ENCODE measurements at regions not wholly inside any gene's neighbourhood (a gene's known extent, or its start where the extent isn't known, plus 50 kb on each side); places are given as distances from the start of the nearest gene placed in this dataset.

DNA sequence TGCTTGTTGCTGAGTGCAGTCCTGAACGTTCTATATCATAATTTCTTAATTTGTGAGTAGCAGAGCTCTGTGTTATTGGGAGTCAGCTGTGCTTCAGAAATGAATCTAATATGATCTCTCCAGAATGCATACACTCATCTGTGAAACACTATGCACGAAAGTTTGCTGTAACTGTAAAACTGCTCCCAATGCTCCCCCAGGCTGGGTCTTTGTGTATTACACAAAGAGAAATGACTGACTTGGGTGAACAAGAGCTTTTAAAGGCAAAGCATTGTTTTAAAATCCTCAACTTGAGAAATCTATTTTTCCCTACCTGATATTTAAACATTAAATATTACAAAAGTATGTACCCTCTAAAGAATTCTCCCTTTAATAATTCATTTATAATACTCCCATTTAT, 636.7 kb upstream of the KIF2B start:
- no peak for DNase-seq (ENCODE audit: low read depth)

DNA sequence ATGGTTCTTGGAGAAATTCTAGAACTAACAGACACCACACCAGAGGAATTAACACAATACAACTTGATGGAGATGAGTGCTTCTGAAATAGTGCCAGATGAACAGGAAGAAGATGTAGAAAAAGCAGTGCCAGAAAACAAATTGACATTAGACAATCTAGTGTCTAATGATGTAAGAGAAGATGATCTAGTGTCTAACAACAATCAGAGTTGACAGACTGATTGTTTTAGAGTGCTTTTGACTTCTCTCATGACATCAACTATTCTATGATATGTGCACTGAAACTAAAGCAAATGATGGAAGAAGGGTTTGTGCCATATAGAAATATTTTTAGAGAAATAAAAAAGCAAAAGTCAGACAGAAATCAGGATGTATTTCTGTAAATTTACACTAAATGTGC, 646.1 kb upstream of the KIF2B start:
- no peak for DNase-seq (ENCODE audit: low read depth)

DNA sequence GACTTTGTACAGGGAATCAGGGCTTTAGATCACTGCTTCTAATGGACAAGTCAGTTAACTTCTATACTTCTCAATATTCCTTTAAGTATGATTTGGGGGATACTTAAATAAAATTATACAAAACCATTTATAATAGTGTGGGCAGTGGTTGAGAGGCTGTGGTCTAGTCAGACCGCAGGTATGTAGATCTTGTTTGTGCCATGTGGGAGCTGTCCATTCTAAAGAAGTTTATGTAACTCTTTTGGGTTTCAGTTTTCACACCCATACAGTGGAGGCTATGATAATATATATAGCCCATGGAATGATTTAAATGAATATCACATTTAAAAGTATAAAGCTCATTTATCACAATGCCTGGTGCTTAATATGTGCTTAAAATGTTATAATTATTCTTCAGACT, 654.3 kb upstream of the KIF2B start:
- DNase-seq (ENCODE audit: low read depth): no peak

DNA sequence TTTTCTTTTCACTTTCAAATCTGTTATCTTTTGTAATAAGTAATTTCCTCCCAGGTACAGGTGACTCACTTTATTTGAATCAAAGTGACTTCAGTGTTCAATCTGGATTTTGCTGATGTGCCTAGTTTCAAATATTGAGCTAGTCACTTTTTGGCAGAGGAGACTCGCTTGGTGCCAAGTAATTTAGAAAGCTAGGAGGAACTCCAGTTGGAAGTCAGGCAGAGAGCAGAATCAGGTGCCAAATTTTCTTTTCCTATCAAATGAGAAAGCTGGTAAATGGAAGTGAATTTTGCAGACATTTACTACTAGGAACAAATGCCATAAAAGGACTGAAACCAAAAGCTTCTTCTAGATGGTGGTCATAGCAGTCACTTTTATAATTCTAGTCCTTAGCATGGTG, 656.0 kb upstream of the KIF2B start:
- DNase-seq (ENCODE audit: low read depth): no peak

DNA sequence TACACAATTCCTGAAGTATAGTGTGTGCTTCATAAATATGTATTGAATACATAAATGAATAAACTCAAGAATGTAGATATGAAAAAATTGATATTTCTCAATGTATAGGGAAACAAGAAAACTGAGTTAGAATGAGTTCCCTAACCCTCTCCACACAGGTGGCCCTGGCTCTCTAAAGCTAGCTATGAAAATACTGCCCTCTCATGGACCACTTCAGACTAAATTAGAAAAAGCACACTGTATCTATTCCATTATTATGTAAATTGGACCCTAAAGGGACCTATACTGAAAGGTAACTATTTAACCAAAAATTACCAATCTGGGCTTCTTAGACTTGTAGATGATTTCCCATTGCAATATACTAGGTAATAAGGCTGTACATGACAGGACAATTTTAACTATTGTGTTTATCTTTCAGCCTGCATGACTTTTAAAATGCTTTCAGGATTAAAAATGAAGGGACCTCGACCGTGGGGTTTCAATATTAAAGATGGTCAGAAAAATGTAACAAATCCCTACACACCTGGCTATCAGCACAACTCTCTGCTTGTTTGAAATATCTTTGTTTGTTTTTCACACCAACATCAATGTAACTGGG, 672.5 kb upstream of the KIF2B start:
- no peak for DNase-seq (ENCODE audit: low read depth)

DNA sequence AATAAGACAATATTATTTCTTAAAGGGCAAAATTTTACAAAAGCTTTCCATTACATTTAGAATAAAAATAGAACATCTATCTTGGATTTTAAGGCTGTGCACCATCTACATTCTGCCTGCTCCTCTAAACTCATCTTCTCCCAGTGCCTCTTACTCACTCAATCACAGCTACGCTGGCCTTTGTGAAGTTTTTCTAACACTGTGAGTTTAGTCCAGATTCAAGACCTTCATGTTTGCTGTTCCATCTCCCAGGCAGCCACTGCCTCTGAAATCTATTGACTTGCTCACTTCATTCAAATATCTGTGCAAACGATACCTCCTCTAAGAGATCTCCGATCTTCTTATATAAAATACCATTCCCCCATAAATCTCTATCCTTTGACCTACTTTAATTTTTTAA, 673.4 kb upstream of the KIF2B start:
- DNase-seq (ENCODE audit: low read depth): no peak

DNA sequence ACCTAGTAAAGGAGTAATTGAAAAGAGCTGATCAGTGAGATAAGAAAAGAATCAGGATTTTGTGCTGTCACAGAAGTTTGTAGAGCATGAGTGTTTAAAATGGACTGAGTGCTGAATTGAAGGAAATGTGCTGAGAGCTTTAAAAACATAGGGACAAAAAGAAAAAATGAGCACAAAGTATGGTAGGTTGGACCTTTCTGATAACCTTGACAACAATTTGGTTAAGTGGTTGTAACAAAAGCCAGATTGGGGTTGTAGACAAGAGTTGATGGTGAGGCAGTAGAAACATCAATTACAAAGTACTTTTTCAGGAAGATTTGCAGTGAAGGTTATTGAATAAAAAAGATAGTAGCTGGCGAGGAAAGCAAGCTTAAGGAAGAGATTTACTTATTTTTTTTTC, 674.7 kb upstream of the KIF2B start:
- DNase-seq (ENCODE audit: low read depth): no peak

DNA sequence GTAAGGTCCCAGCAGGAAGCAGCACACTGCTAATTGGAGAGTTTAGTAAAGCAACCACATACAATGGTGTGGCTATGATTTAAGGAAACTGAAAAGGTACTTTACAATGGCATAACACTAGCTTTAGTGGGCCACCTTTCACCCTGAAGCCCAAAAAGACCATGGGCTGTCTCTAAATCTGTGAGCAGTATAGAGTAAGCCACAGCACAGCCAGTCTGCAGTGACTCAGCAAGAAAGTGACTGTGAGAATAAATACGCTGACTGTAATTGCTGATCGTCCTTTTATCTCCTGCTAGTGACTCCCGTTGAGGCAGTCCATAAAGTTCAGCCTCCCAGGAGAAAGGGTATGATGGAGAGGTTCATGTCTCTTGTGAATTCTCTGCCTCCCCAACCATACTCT, 679.8 kb upstream of the KIF2B start:
- no peak for DNase-seq (ENCODE audit: low read depth)

DNA sequence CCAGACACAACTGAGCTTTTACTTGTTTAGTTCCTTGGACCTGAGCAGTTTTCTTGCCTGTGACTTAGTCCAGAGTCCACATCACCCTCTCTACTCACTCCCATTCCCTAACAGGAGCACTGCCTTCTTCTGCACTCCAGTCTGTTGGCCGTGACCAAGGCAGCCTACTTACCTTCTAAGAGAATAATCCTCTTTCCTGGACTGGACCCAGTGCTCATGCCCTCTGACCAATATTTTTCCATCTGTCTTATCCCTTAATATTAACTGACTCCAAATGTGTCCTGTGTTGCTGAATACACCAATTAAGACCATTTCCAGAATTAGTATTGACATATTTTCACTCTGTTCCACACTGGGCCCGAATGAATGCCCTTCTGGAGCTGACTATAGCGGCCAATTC, 681.0 kb upstream of the KIF2B start:
- DNase-seq (ENCODE audit: low read depth): no peak

DNA sequence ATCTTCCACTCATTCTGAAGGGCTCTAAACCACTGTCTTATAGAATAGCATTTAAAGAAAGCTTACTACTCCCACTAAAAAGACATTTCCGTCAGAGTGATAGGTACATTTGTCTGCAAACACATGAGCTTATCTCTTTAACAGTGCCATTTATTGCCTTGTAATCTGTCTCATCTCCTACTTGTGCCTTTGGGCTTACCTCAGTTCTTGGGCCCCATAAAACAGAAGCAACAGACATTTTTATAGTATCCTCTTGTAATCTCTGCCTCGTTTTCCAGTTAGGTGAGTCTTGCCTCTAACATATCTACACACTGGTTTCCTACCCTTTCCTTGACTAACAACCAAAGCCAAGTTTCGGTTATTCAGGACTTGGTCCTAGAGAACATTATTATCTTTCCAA, 681.4 kb upstream of the KIF2B start:
- no peak for DNase-seq (ENCODE audit: low read depth)

DNA sequence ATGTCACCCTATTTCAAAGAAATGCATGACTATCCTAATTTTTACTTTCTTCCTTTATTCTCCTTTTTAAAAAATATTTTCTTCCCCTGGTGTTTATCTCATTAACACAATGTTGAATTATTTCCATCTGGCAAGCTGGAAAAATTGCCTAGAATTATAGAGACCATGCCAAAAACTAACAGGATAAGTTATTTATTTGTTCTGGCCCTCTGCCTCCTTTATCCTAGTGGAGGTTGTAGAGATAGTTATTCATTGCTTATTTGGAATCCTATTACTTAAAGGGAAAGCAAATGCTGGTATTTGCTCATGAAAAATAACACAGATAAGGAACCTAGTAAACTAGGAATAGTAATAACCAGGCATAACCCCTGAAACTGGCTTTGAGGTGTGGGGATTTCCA, 684.9 kb upstream of the KIF2B start:
- DNase-seq (ENCODE audit: low read depth): no peak

DNA sequence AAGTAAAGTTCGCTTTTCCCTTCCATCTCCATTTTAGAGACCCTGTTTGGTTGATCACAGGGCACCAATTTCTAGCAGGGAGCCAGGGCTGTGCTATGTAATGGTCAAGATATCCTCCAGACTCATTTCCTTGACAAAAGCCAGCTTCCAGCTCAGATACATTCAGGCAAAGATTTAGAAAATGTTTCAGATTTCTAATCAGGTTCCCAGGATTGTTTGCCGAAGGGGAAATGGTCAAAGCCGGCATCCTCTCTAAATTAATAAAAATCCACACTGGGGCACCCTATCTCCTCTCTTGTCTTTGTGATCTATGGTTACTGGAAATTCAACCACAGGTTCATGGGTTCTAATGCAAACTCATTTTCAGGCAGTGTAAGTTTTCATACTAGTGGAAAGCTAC, 686.8 kb upstream of the KIF2B start:
- no peak for DNase-seq (ENCODE audit: low read depth)

DNA sequence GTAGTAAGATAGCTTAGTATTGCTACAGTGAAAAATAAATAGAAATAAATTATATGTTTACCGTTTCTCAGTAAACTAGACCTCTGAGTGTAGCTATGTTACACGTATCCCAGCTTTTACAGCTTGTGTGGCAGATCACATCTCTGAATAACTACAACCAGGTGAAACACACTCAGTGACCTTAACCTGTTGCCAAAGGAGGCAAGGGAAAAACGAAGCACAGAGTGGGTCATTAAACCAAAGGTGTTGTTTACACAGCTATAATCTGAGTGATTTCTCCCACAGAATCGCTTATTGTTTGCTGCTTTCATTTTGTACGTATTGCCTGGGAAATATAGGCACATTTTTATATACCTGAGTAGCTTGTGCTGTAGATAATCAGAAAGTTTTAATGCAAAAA, 688.2 kb upstream of the KIF2B start:
- no peak for DNase-seq (ENCODE audit: low read depth)

DNA sequence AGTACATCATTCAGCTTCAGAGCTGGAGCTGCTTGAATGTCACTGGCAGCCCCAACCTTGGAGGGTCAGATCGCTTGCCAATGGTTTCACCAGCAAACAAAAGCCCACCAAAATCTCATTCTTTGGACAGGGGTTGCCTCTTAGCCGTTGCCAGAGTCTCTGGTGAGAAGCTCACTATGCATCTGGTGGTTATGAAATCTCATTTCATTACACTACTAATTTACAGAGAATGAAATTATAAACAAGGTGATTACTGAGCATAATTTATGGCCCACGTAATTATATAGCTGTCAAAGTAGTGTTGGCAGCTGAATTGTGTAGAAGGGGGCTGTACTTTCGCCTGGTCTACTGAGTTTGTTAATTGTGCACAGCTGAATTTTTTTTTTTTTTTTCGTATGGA, 688.9 kb upstream of the KIF2B start:
- DNase-seq (ENCODE audit: low read depth): no peak

DNA sequence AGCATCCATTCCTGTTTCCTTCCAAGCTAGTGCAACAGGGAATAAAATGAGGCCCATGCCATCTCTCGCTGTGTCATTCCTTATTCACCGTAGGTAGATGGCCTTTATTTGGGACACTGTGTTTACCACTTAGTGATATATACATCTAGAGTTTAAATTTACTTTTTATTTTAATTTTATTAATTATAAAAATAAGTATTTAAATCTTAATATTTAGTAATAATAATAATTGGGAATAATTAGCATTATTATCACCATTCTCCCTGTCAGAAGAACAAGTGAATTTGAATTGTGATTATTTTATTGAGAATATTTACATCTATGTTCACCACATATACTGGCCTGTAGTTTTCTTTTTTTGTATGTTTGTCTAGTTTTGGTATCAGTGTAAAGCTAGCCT, 692.9 kb upstream of the KIF2B start:
- DNase-seq (ENCODE audit: low read depth): no peak

DNA sequence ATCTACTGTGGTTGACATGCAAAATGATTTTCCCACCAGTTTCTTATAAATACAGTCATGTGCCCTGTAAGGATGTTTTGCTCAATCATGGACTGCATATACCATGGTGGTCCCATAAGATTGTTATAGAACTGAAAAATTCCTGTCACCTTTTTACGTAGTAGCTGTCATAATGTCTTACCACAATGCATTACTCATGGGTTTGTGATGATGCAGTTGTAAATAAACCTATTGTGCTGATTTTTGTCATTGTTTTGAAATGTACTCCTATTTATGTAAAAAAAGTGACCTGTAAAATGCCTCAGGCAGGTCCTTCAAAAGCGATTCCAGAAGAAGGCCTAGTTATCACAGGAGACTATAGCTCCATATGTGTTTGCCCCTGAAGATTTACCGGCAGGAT, 695.4 kb upstream of the KIF2B start:
- DNase-seq (ENCODE audit: low read depth): no peak

DNA sequence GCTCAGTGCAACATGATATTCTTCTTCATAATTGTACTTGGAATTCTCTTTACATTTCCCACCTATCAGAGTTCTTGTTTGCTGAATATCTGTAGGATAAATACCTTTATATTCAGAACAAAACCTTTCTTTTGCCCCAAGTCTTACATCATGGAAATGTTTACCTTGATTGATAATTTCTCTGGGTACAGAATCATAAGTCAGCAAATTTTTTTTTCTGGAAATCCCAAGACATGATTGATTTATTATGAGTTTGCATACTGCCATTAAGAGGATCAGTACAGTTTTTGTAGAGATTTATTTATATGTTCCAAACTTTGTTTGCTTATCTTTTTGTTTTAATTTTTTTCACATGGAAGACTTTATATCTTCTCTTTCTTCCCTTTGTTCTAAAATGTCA, 699.8 kb upstream of the KIF2B start:
- DNase-seq (ENCODE audit: low read depth): no peak

DNA sequence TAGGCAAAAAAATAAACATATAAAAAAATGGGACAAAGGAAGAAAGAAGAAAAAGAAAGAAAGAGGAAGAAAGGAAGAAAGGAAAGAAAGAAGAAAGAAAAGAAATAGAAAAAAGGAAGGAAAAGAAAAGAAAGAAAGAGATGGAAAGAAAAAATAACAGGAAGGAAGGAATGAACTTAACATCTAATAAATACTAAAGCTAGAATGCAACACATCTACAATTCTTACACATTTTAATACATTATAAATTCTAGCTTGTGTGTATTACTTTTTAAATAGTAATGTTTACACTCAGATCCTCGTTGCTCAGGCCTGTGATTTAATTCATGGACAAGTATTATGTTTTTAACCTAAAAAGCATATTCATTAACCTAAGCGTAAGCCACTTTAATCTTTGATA, 703.0 kb upstream of the KIF2B start:
- DNase-seq (ENCODE audit: low read depth): no peak

DNA sequence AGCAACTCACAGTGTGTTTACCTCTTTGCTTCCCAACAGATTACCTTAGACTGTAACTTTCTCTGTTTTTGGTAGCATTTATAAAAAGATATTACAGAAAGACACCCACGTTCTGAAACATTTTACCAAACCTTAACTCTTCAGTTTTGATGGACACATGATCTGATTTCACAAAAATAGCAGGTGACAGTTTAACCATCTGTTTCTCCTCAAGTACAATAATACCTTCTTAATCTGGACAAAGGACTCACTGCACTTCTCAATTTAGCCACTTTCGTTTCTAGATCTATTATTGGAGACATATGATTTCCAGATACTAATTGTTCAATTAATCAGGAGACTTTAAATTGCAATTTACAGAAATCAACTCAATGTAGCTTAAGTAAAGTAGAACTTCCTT, 703.8 kb upstream of the KIF2B start:
- no peak for DNase-seq (ENCODE audit: low read depth)

DNA sequence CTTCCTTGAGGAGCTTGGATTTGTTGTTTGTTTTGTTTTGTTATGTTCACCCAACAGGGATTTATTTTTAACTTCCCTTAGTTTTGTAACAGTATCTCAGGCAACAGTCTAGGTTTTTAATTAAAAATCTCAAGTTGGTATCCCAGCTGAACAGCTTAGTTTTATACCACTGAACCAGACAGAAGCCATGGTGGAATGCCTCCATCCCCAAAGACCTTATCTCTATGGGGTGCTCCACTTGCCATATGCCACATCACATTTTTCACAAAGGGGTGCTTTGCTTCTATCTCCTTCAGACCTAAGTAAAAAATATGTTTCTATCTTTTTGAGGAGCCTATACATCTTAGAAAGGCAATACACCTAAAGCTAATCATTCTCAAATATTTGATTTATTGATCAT, 715.8 kb upstream of the KIF2B start:
- DNase-seq (ENCODE audit: low read depth): no peak

DNA sequence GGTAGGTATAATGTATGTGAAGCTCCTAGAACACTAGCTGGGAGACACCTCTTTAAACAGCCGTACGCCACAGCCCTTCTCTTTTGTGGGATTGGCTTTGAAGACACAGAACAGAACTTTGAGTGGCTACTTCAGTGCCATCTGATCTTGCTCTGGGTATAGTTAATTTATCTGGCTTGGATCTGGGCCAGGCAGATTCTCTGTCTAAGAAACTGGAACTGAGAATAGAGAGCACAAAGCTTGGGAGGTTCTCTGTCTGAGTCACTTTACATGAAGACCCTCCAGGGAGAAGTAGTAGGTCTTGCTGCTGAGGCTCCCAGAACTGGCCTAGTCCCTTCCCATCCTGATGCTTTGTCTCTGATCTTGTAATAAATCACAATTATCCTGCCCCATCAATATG, 721.0 kb upstream of the KIF2B start:
- DNase-seq (ENCODE audit: low read depth): no peak

DNA sequence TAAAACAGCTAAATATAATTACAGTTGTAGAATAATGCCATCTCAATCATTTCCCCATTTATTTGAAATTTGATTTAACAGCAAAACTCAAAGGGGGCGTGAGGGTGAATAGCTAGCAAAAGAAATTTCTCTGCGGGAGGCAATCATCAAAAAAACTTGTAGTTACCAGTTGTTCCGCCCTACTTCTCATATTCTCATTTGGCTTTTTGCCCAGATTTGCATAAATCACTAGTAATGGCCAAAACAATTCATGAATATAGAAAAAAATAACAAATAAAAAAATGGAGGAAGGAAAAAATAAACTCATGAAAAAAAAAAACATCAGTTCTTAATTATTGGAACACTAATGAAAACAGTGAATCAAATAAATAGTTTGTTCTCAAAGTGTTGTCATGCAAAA, 722.6 kb upstream of the KIF2B start:
- DNase-seq (ENCODE audit: low read depth): no peak

DNA sequence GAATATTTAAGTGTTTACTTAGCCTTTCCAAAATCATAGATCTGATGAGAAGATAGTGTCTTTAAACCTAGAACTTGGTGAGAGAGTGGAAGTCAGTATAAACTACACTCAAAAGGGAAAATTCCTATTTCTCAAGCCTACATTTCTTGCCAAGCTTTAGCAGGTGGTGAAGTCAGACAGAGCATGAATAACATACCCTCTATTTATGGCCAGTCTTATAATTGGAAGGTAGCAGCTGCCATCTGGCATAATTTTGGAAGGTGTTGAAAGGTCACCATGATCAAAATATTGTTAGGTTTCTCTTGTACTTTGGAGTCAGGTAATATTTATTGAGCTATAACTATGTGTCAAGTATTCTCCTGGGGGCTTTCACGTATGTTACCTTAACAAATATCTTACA, 729.3 kb upstream of the KIF2B start:
- no peak for DNase-seq (ENCODE audit: low read depth)

DNA sequence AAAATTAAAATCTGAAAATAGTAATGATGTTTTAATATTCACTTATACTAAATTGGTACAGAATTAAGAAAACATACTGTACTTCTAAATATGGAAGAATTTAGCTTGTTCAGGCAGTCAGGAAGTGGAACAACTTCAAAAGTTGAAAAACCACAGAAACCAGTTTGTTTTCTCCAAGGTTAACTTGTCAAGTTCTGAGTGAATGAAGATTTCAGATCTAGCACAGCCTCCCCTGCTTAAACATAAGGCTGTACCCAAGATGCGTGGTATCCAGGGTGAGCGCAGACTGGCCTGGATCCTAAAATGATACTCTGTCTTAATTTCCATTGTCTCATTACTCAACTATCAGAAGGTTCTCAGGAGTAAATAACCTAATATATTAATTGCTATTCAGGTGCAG, 730.7 kb upstream of the KIF2B start:
- no peak for DNase-seq (ENCODE audit: low read depth)

All from myocyte (in vitro differentiated cells).